Epithelial cell of proximal tubule (primary cell): ENCODE measurements at regions not wholly inside any gene's neighbourhood (a gene's known extent, or its start where the extent isn't known, plus 50 kb on each side); places are given as distances from the start of the nearest gene placed in this dataset.
"Not testable (repeated sequence)": the region's sequence is repeated elsewhere in the genome, so short reads cannot be mapped to it uniquely, and the experiment has no call there.

Experiments
- DNase-seq: peaks from one replicate; pipeline ENCODE4 v3.0.0-alpha.2; 2011; ENCODE audit warnings: low read depth
- H3K4me3 ChIP-seq: 2 replicates; pipeline ENCODE4 v1.5.1; 2011; ENCODE audit warnings: low read depth, mild to moderate bottlenecking, low read length
- TF ChIP-seq, protein P1 (sequence below): conservative IDR thresholded peaks from 2 replicates; pipeline ENCODE4 v1.5.1; 2012; ENCODE audit warnings: low read depth, mild to moderate bottlenecking, low read length

DNA sequence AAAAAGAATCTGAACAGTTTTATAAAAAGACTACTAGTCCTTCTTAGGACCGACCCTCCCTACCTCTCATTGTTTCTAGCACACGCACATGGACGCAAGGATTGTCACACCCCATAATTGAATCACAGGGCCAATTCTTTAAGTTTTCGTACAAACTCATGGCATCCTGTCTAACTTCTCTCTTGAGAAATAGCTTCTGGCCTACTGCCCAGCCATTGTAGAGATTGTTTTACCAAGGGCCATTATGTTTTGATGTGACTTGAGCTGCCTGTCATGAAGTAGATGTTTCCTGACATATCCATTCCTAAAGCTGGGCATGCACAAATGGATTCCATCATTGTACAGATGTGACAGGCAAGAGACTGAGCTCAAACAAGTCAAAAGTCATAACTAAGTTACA is 1672.1 kb upstream of the C9orf72 start:
- no peak overlapping the region for H3K4me3 ChIP-seq
- TF ChIP-seq, protein P1, sequence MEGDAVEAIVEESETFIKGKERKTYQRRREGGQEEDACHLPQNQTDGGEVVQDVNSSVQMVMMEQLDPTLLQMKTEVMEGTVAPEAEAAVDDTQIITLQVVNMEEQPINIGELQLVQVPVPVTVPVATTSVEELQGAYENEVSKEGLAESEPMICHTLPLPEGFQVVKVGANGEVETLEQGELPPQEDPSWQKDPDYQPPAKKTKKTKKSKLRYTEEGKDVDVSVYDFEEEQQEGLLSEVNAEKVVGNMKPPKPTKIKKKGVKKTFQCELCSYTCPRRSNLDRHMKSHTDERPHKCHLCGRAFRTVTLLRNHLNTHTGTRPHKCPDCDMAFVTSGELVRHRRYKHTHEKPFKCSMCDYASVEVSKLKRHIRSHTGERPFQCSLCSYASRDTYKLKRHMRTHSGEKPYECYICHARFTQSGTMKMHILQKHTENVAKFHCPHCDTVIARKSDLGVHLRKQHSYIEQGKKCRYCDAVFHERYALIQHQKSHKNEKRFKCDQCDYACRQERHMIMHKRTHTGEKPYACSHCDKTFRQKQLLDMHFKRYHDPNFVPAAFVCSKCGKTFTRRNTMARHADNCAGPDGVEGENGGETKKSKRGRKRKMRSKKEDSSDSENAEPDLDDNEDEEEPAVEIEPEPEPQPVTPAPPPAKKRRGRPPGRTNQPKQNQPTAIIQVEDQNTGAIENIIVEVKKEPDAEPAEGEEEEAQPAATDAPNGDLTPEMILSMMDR: no peak
- DNase-seq: no peak

GRCh38 chr9:29270400-29270799 is 1697.1 kb upstream of the C9orf72 start:
- DNase-seq, H3K4me3 ChIP-seq: not testable (repeated sequence)

DNA sequence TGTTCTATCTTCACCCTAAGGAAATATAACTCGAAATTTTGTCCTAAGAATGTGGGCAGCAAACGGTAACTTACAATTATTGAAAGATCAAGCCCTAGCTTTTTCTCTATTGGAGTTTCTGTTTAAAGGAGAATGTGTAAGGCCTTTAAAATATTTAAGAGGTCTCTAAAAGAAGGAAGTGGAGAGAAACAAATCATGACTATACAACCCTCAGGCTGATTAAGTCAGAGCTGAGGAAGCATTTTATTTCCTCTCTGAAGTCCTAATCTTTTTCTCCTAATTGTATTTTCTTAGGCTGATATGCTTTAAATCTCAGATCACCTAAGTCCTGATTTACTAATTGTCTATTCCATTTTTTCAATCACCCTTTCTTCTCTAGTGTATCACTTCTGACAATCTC is 1708.8 kb upstream of the C9orf72 start:
- TF ChIP-seq, protein P1: no peak
- no peak overlapping the region for H3K4me3 ChIP-seq
- DNase-seq: no peak

DNA sequence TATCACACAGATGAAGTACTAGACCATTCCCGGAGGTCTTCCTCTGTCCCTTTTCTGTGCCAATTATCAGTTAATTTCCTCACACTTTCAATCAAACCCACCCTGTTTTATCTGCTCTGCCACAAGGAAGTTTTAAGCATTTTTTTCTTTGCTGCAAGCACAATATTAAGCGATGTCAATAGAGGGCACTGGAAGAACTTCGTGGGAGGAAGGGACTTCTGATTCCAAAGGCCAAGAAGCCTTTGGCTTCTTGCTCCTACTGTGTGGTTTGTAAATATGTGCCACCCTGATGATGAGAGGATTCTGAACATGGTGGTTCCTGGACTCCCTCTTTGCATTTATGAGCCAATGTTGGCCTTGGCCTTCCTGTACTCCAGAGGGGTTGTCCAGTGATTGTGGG is 1712.5 kb upstream of the C9orf72 start:
- no peak overlapping the region for H3K4me3 ChIP-seq
- TF ChIP-seq, protein P1: no peak
- no peak for DNase-seq

GRCh38 chr9:29289365-29289764 is 1716.1 kb upstream of the C9orf72 start:
- TF ChIP-seq, protein P1: no peak
- no peak overlapping the region for H3K4me3 ChIP-seq
- no peak for DNase-seq

DNA sequence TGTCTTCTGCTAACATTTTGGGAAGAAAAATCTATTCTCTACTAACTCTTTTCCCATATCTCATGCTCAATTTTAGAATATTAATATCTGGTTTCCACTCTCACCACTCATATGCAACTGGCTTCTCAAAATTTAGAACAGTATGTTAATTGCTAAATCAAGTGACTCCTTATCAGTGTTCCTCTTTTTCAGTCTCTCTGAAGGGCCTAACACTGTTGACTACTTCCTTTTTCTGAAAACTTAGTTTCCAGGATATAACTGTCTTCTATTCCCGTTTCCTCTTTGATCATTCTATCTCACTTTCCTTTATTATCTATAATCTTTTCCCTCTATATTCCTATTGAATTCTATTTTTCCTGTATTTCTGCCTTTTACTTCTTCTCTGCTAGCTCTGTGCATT is 1717.2 kb upstream of the C9orf72 start:
- TF ChIP-seq, protein P1: no peak
- no peak overlapping the region for H3K4me3 ChIP-seq
- no peak for DNase-seq

DNA sequence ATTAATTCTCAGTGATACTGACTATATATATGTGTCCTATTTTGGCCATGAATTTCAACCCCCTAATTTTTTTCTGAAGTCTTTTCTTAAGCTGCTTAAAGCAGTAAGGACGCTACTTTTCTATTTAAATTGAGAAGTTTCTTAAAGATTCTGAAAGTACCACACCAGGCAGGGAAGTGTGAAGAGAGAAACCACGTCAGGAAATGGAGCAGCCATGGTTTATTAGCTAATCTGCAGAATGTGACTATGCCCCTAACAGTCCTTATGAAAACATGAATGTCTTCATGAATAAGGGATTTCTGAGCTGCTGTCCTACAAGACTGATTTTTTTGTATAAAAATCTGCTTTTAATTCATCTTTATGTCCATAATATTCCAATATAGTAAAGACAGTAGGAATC is 1724.3 kb upstream of the C9orf72 start:
- no peak overlapping the region for H3K4me3 ChIP-seq
- TF ChIP-seq, protein P1: no peak
- DNase-seq: no peak

GRCh38 chr9:29311221-29311620 is 1737.9 kb upstream of the C9orf72 start:
- TF ChIP-seq, protein P1: no peak
- DNase-seq: no peak
- H3K4me3 ChIP-seq: no peak overlapping the region
